ENCODE measurements at regions not wholly inside any gene's neighbourhood (a gene's known extent, or its start where the extent isn't known, plus 50 kb on each side); places are given as distances from the start of the nearest gene placed in this dataset.

GRCh38 chr1:36590264-36590663 lies 107.6 kb upstream of the CSF3R start:
- Histone ChIP-seq H3K4me3 (ENCODE audit: low read length in 2 of 2) (no peak overlapping the region), H3K9me3 (ENCODE audit: control insufficient read depth in 2 of 2, low read length in 2 of 2) (no peaks in the 10 kb centered on the region), H3K9ac (ENCODE audit: low read depth in 1 of 2, low read length in 2 of 2) (no peak overlapping the region), H3K36me3 (ENCODE audit: control insufficient read depth in 2 of 2, insufficient read depth in 2 of 2, low read length in 2 of 2) (no peaks in the 10 kb centered on the region), H3K4me1 (ENCODE audit: control insufficient read depth in 2 of 2, insufficient read depth in 2 of 2, low read length in 2 of 2) (no peaks in the 10 kb centered on the region), H3K27ac (ENCODE audit: low read depth in 2 of 2, low read length in 2 of 2) (no peak overlapping the region), H3K27me3 (ENCODE audit: control insufficient read depth in 2 of 2, insufficient read depth in 2 of 2, low read length in 2 of 2) (peaks cover 14% of the 10 kb centered on the region in 2 donors)

GRCh38 chr1:36588972-36589371 lies 106.3 kb upstream of the CSF3R start:
- Histone ChIP-seq H3K27me3 (ENCODE audit: control insufficient read depth in 2 of 2, insufficient read depth in 2 of 2, low read length in 2 of 2) (peaks cover 14 to 23% of the 10 kb centered on the region in 2 donors), H3K4me3 (ENCODE audit: low read length in 2 of 2) (no peak overlapping the region), H3K9ac (ENCODE audit: low read depth in 1 of 2, low read length in 2 of 2) (no peak overlapping the region), H3K36me3 (ENCODE audit: control insufficient read depth in 2 of 2, insufficient read depth in 2 of 2, low read length in 2 of 2) (no peaks in the 10 kb centered on the region), H3K4me1 (ENCODE audit: control insufficient read depth in 2 of 2, insufficient read depth in 2 of 2, low read length in 2 of 2) (no peaks in the 10 kb centered on the region), H3K27ac (ENCODE audit: low read depth in 2 of 2, low read length in 2 of 2) (no peak overlapping the region), H3K9me3 (ENCODE audit: control insufficient read depth in 2 of 2, low read length in 2 of 2) (no peaks in the 10 kb centered on the region)

GRCh38 chr1:36585569-36586548 lies 103.1 kb upstream of the CSF3R start:
- Histone ChIP-seq H3K27ac (ENCODE audit: low read depth in 2 of 2, low read length in 2 of 2) (no peak overlapping the region), H3K9ac (ENCODE audit: low read depth in 1 of 2, low read length in 2 of 2) (no peak overlapping the region), H3K27me3 (ENCODE audit: control insufficient read depth in 2 of 2, insufficient read depth in 2 of 2, low read length in 2 of 2) (peaks cover 14 to 20% of the 10 kb centered on the region in 2 donors), H3K9me3 (ENCODE audit: control insufficient read depth in 2 of 2, low read length in 2 of 2) (no peaks in the 10 kb centered on the region), H3K4me3 (ENCODE audit: low read length in 2 of 2) (no peak overlapping the region), H3K4me1 (ENCODE audit: control insufficient read depth in 2 of 2, insufficient read depth in 2 of 2, low read length in 2 of 2) (no peaks in the 10 kb centered on the region), H3K36me3 (ENCODE audit: control insufficient read depth in 2 of 2, insufficient read depth in 2 of 2, low read length in 2 of 2) (no peaks in the 10 kb centered on the region)

GRCh38 chr1:36584874-36585453 lies 102.3 kb upstream of the CSF3R start:
- no peak overlapping the region for H3K9ac ChIP-seq (ENCODE audit: low read depth in 1 of 2, low read length in 2 of 2)
- no peaks in the 10 kb centered on the region for H3K4me1 ChIP-seq (ENCODE audit: control insufficient read depth in 2 of 2, insufficient read depth in 2 of 2, low read length in 2 of 2)
- H3K4me3 ChIP-seq (ENCODE audit: low read length in 2 of 2), result no peak overlapping the region
- no peaks in the 10 kb centered on the region for H3K9me3 ChIP-seq (ENCODE audit: control insufficient read depth in 2 of 2, low read length in 2 of 2)
- H3K36me3 ChIP-seq (ENCODE audit: control insufficient read depth in 2 of 2, insufficient read depth in 2 of 2, low read length in 2 of 2), result no peaks in the 10 kb centered on the region
- H3K27me3 ChIP-seq (ENCODE audit: control insufficient read depth in 2 of 2, insufficient read depth in 2 of 2, low read length in 2 of 2), result peaks cover 16 to 20% of the 10 kb centered on the region in 2 donors
- H3K27ac ChIP-seq (ENCODE audit: low read depth in 2 of 2, low read length in 2 of 2), result no peak overlapping the region

- H3K4me3 ChIP-seq (ENCODE audit: low read length in 2 of 2), result no peak overlapping the region
- H3K27ac ChIP-seq (ENCODE audit: low read depth in 2 of 2, low read length in 2 of 2), result no peak overlapping the region
- H3K9me3 ChIP-seq (ENCODE audit: control insufficient read depth in 2 of 2, low read length in 2 of 2), result no peaks in the 10 kb centered on the region
- no peaks in the 10 kb centered on the region for H3K36me3 ChIP-seq (ENCODE audit: control insufficient read depth in 2 of 2, insufficient read depth in 2 of 2, low read length in 2 of 2)
- H3K4me1 ChIP-seq (ENCODE audit: control insufficient read depth in 2 of 2, insufficient read depth in 2 of 2, low read length in 2 of 2), result no peaks in the 10 kb centered on the region
- no peak overlapping the region for H3K9ac ChIP-seq (ENCODE audit: low read depth in 1 of 2, low read length in 2 of 2)
- H3K27me3 ChIP-seq (ENCODE audit: control insufficient read depth in 2 of 2, insufficient read depth in 2 of 2, low read length in 2 of 2), result peaks cover 16 to 18% of the 10 kb centered on the region in 2 donors
Observed at GRCh38 chr1:36583980-36584782, 101.5 kb upstream of the CSF3R start.

GRCh38 chr1:36583080-36583479 lies 100.4 kb upstream of the CSF3R start:
- Histone ChIP-seq H3K27ac (ENCODE audit: low read depth in 2 of 2, low read length in 2 of 2) (no peak overlapping the region), H3K9me3 (ENCODE audit: control insufficient read depth in 2 of 2, low read length in 2 of 2) (no peaks in the 10 kb centered on the region), H3K9ac (ENCODE audit: low read depth in 1 of 2, low read length in 2 of 2) (no peak overlapping the region), H3K27me3 (ENCODE audit: control insufficient read depth in 2 of 2, insufficient read depth in 2 of 2, low read length in 2 of 2) (peaks cover 9 to 18% of the 10 kb centered on the region in 2 donors), H3K4me1 (ENCODE audit: control insufficient read depth in 2 of 2, insufficient read depth in 2 of 2, low read length in 2 of 2) (no peaks in the 10 kb centered on the region), H3K4me3 (ENCODE audit: low read length in 2 of 2) (no peak overlapping the region), H3K36me3 (ENCODE audit: control insufficient read depth in 2 of 2, insufficient read depth in 2 of 2, low read length in 2 of 2) (no peaks in the 10 kb centered on the region)

- no peaks in the 10 kb centered on the region for H3K9me3 ChIP-seq (ENCODE audit: control insufficient read depth in 2 of 2, low read length in 2 of 2)
- no peak overlapping the region for H3K9ac ChIP-seq (ENCODE audit: low read depth in 1 of 2, low read length in 2 of 2)
- H3K27ac ChIP-seq (ENCODE audit: low read depth in 2 of 2, low read length in 2 of 2), result no peak overlapping the region
- H3K27me3 ChIP-seq (ENCODE audit: control insufficient read depth in 2 of 2, insufficient read depth in 2 of 2, low read length in 2 of 2), result peaks cover 5 to 16% of the 10 kb centered on the region in 2 donors
- H3K4me1 ChIP-seq (ENCODE audit: control insufficient read depth in 2 of 2, insufficient read depth in 2 of 2, low read length in 2 of 2), result no peaks in the 10 kb centered on the region
- no peaks in the 10 kb centered on the region for H3K36me3 ChIP-seq (ENCODE audit: control insufficient read depth in 2 of 2, insufficient read depth in 2 of 2, low read length in 2 of 2)
- H3K4me3 ChIP-seq (ENCODE audit: low read length in 2 of 2), result no peak overlapping the region
Observed at GRCh38 chr1:36582066-36582755, 99.5 kb upstream of the CSF3R start.

GRCh38 chr1:36580524-36580923 lies 97.8 kb upstream of the CSF3R start:
- H3K27me3 ChIP-seq (ENCODE audit: control insufficient read depth in 2 of 2, insufficient read depth in 2 of 2, low read length in 2 of 2), result peaks cover 2 to 9% of the 10 kb centered on the region in 2 donors
- no peaks in the 10 kb centered on the region for H3K9me3 ChIP-seq (ENCODE audit: control insufficient read depth in 2 of 2, low read length in 2 of 2)
- H3K4me3 ChIP-seq (ENCODE audit: low read length in 2 of 2), result no peak overlapping the region
- H3K36me3 ChIP-seq (ENCODE audit: control insufficient read depth in 2 of 2, insufficient read depth in 2 of 2, low read length in 2 of 2), result no peaks in the 10 kb centered on the region
- no peaks in the 10 kb centered on the region for H3K4me1 ChIP-seq (ENCODE audit: control insufficient read depth in 2 of 2, insufficient read depth in 2 of 2, low read length in 2 of 2)
- H3K27ac ChIP-seq (ENCODE audit: low read depth in 2 of 2, low read length in 2 of 2), result no peak overlapping the region
- no peak overlapping the region for H3K9ac ChIP-seq (ENCODE audit: low read depth in 1 of 2, low read length in 2 of 2)

- Histone ChIP-seq H3K27me3 (ENCODE audit: control insufficient read depth in 2 of 2, insufficient read depth in 2 of 2, low read length in 2 of 2) (peaks cover 5 to 11% of the 10 kb centered on the region in 2 donors), H3K36me3 (ENCODE audit: control insufficient read depth in 2 of 2, insufficient read depth in 2 of 2, low read length in 2 of 2) (no peaks in the 10 kb centered on the region), H3K4me3 (ENCODE audit: low read length in 2 of 2) (no peak overlapping the region)
Observed at GRCh38 chr1:36579039-36579438, 96.3 kb upstream of the CSF3R start.

More at GRCh38 chr1:36579039-36579438, 96.3 kb upstream of the CSF3R start:
- H3K4me1 ChIP-seq (ENCODE audit: control insufficient read depth in 2 of 2, insufficient read depth in 2 of 2, low read length in 2 of 2), result no peaks in the 10 kb centered on the region
- H3K9me3 ChIP-seq (ENCODE audit: control insufficient read depth in 2 of 2, low read length in 2 of 2), result no peaks in the 10 kb centered on the region
- no peak overlapping the region for H3K9ac ChIP-seq (ENCODE audit: low read depth in 1 of 2, low read length in 2 of 2)
- no peak overlapping the region for H3K27ac ChIP-seq (ENCODE audit: low read depth in 2 of 2, low read length in 2 of 2)

All from mucosa of rectum (tissue), 2 donors.